ENCODE measurements at regions not wholly inside any gene's neighbourhood (a gene's known extent, or its start where the extent isn't known, plus 50 kb on each side); places are given as distances from the start of the nearest gene placed in this dataset.
"Not testable (repeated sequence)": the region's sequence is repeated elsewhere in the genome, so short reads cannot be mapped to it uniquely, and the experiment has no call there.

- H3K4me1 ChIP-seq = no peaks in the 10 kb centered on the region
- H3K4me3 ChIP-seq = no peak overlapping the region
- no peaks in the 10 kb centered on the region for H3K9me3 ChIP-seq
- ATAC-seq = no peak
- TF ChIP-seq CTCF (IDR thresholded peaks at IDR 0.05 in 4 of 5, conservative IDR thresholded peaks at IDR 0.05 in 1 of 5) (no peak), POLR2A (IDR thresholded peaks at IDR 0.05) (no peak)
- intact Hi-C loops (cut with DNase I; ENCODE audit: low total_unique reads) (no loop called here), in situ Hi-C loops (cut with MboI; ENCODE audit: low sequenced_read_pairs in 4 of 4) (no loop called here)
- H3K36me3 ChIP-seq = no peaks in the 10 kb centered on the region
- no peaks in the 10 kb centered on the region for H3K27me3 ChIP-seq
- H3K27ac ChIP-seq = no peak overlapping the region
- DNase-seq = no peak
Measured at GRCh38 chr2:14480120-14480519, 152.4 kb upstream of the LRATD1 start.

DNA sequence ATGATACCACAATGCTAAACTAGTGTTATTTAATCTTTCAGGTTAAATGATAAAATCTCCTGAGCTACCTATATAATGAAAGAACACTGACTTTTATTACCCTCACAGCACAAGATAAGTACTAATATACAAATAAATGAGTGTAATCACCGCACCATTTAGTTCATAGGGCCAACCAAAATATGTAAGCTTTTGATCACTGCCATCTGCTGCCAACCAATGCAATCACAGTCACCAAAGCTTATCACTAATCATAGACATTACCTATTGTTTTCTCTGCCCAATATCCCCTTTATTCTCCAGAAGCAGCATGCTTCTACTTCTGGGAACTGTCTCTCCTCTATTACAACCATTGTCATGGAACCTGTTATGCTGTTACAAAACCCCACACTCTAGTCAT lies 151.6 kb upstream of the LRATD1 start:
- no peak overlapping the region for H3K4me3 ChIP-seq
- H3K9me3 ChIP-seq = no peaks in the 10 kb centered on the region
- no peak overlapping the region for H3K27ac ChIP-seq
- intact Hi-C loops (cut with DNase I; ENCODE audit: low total_unique reads) (no loop called here), in situ Hi-C loops (cut with MboI; ENCODE audit: low sequenced_read_pairs in 4 of 4) (no loop called here)
- no peaks in the 10 kb centered on the region for H3K36me3 ChIP-seq
- DNase-seq (no peak), ATAC-seq (no peak)
- TF ChIP-seq CTCF (IDR thresholded peaks at IDR 0.05 in 4 of 5, conservative IDR thresholded peaks at IDR 0.05 in 1 of 5) = no peak
- TF ChIP-seq POLR2A (IDR thresholded peaks at IDR 0.05) = no peak
- H3K4me1 ChIP-seq = no peaks in the 10 kb centered on the region
- H3K27me3 ChIP-seq = no peaks in the 10 kb centered on the region

- no peaks in the 10 kb centered on the region for H3K9me3 ChIP-seq
- DNase-seq (no peak), ATAC-seq (no peak)
- no peak for TF ChIP-seq CTCF (IDR thresholded peaks at IDR 0.05 in 4 of 5, conservative IDR thresholded peaks at IDR 0.05 in 1 of 5)
- no peak for TF ChIP-seq POLR2A (IDR thresholded peaks at IDR 0.05)
- H3K27ac ChIP-seq = no peak overlapping the region
- no peak overlapping the region for H3K4me3 ChIP-seq
- in situ Hi-C loops (cut with MboI; ENCODE audit: low sequenced_read_pairs in 4 of 4) (no loop called here), intact Hi-C loops (cut with DNase I; ENCODE audit: low total_unique reads) (no loop called here)
- no peaks in the 10 kb centered on the region for H3K4me1 ChIP-seq
- H3K27me3 ChIP-seq = no peaks in the 10 kb centered on the region
- H3K36me3 ChIP-seq = no peaks in the 10 kb centered on the region
Measured at GRCh38 chr2:14492920-14493503, 139.5 kb upstream of the LRATD1 start.

GRCh38 chr2:14494759-14495158 lies 137.8 kb upstream of the LRATD1 start:
- no peak overlapping the region for H3K4me3 ChIP-seq
- H3K27me3 ChIP-seq = no peaks in the 10 kb centered on the region
- H3K36me3 ChIP-seq = no peaks in the 10 kb centered on the region
- no peak overlapping the region for H3K27ac ChIP-seq
- TF ChIP-seq CTCF (IDR thresholded peaks at IDR 0.05 in 4 of 5, conservative IDR thresholded peaks at IDR 0.05 in 1 of 5) = no peak
- no peak for TF ChIP-seq POLR2A (IDR thresholded peaks at IDR 0.05)
- in situ Hi-C loops (cut with MboI; ENCODE audit: low sequenced_read_pairs in 4 of 4) = no loop called here
- no peaks in the 10 kb centered on the region for H3K4me1 ChIP-seq
- ATAC-seq = no peak
- intact Hi-C loops (cut with DNase I; ENCODE audit: low total_unique reads) = no loop called here
- no peak for DNase-seq
- H3K9me3 ChIP-seq = no peaks in the 10 kb centered on the region

GRCh38 chr2:14501061-14501460 lies 131.5 kb upstream of the LRATD1 start:
- in situ Hi-C loops (cut with MboI; ENCODE audit: low sequenced_read_pairs in 4 of 4) = no loop called here
- Histone ChIP-seq H3K36me3 (no peaks in the 10 kb centered on the region), H3K4me3 (no peak overlapping the region), H3K27ac (no peak overlapping the region), H3K4me1 (no peaks in the 10 kb centered on the region), H3K9me3 (no peaks in the 10 kb centered on the region), H3K27me3 (no peaks in the 10 kb centered on the region)
- DNase-seq (no peak), ATAC-seq (no peak)
- intact Hi-C loops (cut with DNase I; ENCODE audit: low total_unique reads) = no loop called here
- TF ChIP-seq POLR2A (IDR thresholded peaks at IDR 0.05) (no peak), CTCF (IDR thresholded peaks at IDR 0.05 in 4 of 5, conservative IDR thresholded peaks at IDR 0.05 in 1 of 5) (no peak)

- in situ Hi-C loops (cut with MboI; ENCODE audit: low sequenced_read_pairs in 4 of 4); DNase-seq; ATAC-seq; H3K4me1 ChIP-seq; H3K27me3 ChIP-seq; H3K4me3 ChIP-seq; H3K27ac ChIP-seq; H3K9me3 ChIP-seq; H3K36me3 ChIP-seq; intact Hi-C loops (cut with DNase I; ENCODE audit: low total_unique reads): not testable (repeated sequence)
Measured at GRCh38 chr2:14506955-14507354, 125.6 kb upstream of the LRATD1 start.

All from gastrocnemius medialis (tissue), 4 donors.